HG03108 (cell line): ENCODE measurements at regions not wholly inside any gene's neighbourhood (a gene's known extent, or its start where the extent isn't known, plus 50 kb on each side); places are given as distances from the start of the nearest gene placed in this dataset.

ENCODE experiments used
- ATAC-seq: cut with Tn5 transposase; IDR thresholded peaks from one replicate; pipeline ENCODE4 v1.9.1; 2021; ENCODE audit warnings: moderate library complexity; ENCODE audit not compliant: unreplicated experiment

DNA sequence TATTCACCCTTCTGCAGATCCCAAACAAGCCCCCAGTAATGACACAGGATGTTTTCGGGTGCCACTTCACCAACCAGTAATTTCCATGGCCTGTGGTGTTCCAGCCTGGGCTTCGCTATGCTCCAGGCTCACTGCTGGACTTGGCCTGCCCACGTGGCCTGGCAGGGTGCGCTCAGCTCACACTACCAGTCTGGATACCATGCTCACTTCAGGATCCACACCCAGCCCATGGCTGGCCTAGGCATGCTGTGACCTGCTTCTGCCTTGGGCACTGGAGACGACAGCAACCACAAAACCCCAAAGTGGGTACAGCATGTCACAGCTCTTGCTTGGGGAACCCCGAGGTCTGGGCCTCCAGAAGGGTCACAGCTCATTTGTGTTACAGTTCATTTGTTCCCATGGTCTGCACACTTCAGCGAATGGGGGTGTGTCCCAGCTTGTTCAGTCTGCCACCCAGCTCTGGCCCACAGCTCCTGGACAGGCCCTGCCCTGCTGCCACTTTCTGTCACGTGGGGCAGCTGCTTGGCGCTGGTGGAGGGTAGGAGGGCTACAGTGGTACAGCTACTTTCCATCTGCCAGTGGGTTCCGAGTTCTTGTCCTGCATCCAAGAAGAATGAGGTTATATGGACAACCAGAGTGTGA lies 650.8 kb downstream of the MCTP2 start:
- no peak for ATAC-seq

DNA sequence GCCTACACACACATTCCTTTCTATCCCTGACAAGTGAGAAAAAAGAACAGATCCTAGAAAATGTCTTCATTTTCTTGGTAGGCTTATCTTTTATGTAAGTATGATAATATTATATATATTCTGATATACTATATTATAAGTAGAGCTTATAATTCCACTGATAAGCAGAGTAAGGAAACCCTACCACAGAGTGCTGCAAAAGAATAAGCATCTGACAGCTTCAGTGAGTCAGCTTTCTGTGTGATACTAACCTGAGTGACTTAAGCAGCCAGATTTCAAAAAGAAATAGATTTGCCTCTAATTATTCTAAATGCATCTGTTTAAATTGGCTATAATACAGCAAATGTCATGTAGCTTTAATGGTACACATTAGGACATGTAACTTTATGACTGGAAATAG lies 656.0 kb downstream of the MCTP2 start:
- ATAC-seq, result no peak

DNA sequence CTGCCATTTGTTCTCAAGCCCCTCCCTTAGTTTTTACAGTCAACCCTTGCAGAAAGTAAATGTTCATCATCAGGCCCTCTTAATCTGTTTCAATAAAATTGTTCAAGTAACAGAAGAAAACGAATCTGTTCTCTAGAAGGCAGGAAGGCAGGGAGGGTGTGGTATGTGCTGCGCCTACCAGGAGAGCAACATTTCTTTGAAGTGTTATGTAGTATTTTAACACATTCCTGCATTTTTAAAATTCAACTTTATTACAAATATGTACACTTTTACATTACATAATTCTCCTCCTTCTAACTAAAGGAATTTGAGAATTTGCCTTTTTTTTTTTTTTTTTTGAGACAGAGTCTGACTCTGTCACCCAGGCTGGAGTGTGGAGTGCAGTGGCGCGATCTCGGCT lies 657.8 kb downstream of the MCTP2 start:
- ATAC-seq, result no peak

DNA sequence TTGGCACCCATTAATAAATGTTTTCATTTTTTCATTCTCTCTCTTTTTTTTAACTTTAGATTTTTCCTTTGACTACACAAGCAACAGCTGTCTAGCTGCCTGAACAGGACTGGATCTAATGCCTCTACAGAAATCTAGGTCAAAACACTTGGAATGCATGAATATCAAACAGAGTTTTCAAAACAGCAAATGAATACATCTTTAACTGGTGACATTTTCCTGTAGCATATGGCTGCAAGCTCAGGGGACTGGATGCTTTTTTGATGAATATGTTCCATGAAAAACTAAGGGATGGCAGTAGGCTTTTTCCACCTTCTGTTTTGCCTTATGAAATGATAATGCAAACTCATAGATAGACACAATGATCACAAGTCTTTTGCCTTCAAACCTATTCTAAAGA lies 661.7 kb downstream of the MCTP2 start:
- ATAC-seq, result no peak

DNA sequence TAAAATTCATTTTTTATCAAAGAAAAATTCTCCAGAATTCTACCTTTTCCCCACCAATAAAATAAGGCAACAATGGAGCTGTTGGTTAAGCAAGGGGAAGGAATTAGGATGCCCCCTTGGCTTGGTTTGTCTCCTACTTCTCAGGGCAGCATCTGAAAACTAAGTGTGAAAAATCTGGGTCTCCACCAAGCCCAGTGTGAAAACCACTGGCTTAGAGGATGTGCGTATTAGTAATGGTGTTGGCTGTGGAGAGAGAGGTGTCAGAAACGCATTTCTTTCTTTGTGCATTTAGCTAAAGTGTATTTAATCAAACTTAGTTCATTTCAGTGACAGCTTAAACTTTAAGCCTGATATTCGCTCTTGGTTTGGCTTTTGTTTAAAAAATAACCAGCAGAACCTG lies 662.7 kb downstream of the MCTP2 start:
- no peak for ATAC-seq

DNA sequence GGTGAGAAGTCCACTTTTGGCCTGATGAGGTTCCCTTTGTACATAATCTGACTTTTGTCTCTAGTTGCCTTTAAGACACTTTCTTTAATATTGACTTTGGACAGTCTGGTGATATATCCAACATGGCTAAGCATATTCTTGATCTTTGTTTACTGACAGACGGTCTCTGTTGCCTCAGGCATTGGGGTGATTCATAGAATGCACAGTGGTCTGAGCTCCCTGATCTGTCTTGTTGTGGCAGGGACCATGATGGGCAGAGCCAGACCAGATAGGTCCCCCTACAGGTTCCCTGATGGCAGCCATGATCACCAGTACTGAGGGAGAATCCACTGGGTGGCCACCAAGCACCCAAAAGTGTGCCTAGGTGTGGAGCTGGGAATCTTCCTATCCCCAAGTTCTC lies 678.1 kb downstream of the MCTP2 start:
- no peak for ATAC-seq

DNA sequence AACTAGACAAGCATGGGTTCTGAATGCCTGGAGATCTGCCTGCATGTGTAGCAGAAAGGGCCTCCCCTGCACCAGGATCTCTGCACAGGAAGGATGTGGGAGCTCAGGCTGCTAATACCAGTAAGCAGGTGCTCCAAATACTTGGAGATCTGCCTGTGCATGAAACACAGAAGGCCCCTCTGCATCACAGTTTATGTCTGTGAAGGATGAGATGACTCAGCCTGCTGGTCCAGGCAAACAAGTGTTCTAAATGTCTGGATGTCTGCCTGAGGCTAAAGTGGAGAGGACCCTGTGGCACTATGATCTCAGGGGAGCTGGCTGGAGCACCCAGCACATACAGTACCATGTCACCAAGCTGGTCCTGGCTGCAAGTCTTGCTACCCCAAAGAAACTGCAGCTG lies 678.8 kb downstream of the MCTP2 start:
- ATAC-seq, result no peak

DNA sequence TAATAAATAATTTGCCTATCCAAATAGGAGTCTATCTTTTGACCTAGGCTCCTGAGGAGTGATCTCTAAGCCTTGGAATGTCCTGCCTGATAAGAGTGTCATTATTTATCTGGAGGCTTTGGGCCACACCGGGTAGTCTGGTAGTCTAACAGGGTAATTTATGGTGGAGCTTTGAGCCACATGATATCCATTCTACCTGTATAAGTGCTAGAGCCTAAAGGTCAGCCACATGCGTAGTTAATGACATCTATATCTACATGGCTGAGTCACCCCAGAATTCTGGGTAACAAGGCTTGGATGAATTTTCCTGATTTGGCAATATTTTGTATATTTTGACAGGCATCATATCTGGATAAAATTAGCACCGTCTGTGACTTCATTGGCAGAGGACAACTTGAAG lies 681.4 kb downstream of the MCTP2 start:
- no peak for ATAC-seq

DNA sequence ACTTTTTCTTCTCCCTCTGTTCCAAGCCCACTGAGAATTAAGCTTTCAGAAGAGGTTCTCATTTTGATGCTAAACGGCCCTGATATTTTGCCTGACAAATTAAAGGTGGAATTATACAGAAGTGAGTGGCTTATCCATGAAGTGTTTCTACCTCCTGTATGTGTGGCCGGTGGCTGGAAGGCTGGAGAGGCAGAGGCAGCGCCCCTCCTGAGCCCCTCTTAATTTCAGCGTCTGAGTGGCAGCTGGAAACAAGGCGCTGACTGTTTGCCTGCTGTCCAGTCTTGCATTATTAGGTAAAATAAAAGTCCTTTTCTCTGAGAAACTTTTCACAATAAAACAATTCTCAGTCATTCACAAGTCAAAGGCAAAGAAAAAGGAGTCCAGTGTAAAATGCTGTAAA lies 685.7 kb downstream of the MCTP2 start:
- no peak for ATAC-seq

DNA sequence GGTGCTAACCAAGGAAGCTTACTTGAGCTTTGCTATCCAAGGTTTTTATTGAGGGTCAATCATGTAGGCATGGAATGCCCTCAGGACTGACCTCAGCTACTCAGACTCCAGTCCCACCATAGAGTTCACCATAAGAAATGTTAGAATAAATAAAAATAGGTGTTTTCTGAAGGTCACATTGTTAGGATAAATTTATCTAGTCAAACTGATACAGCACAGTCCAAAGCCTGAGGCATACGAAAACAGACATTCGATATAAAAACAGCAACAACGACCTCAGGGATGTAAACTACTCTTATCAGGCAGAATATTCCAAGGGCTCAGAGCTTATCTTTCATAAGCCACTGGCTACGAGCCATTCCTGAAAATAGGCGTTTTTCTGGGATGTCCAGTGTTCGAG lies 690.6 kb downstream of the MCTP2 start:
- ATAC-seq, result no peak

DNA sequence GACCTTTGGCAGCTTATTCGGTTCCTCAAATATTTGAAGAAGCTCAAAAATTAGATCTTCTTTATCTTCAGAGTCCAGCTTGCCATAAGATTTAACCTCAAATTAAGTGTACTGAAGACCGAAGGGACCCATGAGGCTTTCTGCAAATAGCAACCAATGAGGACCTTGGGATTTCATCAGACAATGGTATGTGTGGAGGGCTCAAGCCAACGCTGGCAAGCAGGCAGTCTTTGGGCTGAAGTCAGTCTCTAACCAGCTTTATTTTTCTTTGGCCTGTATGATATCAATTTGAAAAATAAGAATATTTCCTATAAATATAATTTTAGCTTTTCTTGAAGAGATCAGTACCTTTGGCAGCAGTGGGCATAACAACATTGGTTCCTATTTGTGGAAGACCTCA lies 692.7 kb downstream of the MCTP2 start:
- no peak for ATAC-seq

DNA sequence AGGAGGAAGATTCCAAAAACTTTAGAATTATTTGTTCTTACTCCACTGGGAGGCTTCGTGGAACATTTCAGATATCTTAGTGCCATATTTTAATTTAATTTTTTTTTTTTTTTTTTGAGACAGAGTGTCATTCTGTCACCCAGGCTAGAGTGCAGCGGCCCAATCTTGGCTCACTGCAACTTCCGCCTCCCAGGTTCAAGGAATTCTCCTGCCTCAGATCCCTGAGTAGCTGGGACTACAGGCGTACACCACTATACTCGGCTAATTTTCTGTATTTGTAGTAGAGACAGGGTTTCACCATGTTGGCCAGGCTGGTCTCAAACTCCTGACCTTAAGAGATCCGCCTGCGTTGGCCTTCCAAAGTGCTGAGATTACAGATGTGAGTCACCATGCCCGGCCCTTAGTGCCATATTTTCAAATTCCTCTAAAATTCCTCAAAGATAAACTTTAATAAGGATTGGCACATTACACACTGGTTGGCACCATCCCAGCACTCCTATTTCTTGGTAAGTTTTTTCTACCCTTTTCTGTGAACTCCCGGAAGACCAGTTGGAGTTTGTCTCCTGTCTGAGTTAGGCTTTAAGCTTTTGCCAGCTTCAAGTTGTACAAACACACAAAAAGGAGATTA lies 693.7 kb downstream of the MCTP2 start:
- no peak for ATAC-seq

DNA sequence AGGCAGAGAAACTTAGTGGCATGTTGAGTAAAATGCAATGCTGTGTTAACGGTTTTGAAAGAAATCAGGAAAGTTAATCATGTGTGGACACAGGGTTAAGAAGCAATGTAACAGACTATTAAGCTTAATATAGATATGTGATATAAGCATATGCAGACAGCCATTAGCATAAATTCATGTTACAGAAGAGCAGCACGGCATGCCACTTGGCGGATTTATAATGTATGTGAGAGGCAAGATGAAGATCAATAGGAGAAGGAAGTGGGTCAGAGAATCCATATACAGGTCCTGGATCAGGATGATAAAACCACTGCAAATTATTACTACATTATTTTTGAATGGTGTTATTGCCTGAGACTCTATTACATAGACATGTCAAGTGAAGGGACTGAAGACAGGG lies 694.3 kb downstream of the MCTP2 start:
- ATAC-seq, result no peak

DNA sequence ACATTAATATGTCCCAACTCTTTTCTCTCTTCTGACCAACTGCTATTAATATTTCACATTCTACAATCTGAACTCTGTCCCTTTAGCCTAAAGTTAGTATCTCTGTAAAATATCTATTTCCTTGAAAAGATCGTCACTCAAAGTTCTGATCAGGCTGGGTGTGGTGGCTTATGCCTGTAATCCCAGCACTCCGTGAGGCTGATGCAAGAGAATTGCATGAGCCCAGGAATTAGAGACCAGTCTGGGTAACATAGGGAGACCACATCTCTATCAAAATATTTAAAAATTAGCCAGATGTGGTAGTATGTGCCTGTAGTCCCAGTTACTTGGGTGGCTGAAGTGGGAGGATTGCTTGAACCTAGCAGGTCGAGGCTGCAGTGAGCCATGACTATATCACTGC lies 695.6 kb downstream of the MCTP2 start:
- ATAC-seq, result no peak

DNA sequence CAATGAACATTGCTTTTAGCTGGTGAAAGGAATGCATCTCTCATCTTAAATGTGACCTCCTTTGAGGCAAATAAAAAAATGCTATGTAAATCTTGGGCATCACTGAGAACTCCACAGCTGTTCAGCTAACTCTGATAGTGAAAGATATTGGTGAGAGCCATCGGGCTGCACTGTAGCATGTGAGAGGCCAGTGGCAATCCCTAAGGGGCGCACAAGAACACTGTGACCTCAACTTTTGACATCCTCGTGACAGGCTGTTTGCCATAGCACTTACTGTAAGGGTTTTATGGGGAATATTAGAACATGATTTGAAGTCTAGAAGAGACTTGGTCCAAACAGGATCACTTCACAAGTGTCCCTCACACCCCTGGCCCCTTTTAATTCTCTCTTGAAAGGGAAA lies 697.9 kb downstream of the MCTP2 start:
- no peak for ATAC-seq

DNA sequence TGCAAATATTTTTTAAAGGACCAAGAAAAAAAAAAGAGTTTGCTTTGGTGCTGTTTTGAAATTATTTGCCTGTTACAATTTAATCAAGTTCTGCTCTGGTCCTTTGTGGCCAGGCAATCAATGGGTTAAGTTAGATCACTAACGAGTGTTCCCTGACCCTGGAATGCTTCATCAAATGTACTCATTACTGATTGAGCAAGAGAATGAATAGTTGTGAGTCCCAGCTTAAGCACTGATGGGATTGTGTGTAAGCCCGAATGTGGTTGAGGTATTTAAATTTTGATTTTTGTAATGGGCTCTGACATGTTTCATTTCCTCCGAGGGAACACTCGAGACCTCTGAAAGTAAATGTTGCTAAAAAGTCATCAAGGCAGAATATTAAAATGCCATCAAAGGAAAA lies 699.1 kb downstream of the MCTP2 start:
- no peak for ATAC-seq

DNA sequence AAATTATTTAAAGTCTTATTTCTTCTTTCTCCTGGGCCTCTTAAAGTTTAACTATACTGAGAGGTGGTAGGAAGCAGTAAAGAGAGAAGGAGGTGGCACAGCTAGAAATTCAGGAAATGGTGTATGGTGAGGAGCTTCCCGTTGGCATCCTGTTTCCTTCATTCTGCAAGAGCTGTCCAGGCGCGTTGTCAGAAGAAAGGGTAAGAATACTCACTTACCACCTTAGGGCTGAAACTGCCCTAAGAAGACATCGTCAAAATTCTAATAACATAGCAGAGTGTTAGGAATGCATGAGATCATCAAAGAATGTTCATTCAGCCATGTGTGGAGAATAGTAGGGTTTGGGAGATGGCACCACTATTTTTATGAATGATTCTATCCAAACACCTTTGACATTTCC lies 699.6 kb downstream of the MCTP2 start:
- no peak for ATAC-seq

DNA sequence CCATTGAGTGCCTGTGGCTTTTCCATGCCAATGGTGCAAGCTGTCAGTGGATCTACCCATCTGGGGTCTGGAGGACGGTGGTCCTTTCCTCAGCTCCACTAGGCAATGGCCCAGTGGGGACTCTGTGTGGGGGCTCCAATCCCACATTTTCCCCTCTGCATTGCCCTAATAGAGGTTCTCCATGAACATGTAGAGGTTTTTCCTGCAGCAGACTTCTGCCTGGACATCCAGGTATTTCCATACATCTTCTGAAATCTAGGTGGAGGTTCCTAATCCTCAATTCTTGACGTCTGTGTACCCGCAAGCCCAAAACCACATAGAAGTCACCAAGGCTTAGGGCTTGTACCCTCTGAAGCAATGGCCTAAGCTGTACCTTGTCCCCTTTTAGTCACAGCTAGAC lies 703.1 kb downstream of the MCTP2 start:
- ATAC-seq, result no peak

DNA sequence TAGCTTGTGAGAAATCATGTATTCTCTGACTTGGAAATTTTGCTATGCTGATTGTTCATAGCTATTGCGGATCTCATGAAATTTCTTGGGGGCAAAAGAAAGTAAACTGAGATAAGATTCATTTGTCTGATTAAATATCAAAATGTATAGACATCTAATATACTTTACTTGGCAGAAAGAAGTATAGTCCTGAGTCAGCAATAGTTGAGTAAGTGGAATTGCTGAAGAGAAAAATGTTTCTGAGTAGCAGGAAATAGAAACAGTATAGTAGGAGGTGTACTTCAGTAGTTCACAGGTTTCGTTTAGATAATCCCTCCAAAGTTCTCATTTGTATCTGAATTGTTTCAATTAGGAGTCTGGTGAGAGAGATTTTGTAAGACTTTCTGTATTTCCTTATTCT lies 705.9 kb downstream of the MCTP2 start:
- ATAC-seq, result no peak

DNA sequence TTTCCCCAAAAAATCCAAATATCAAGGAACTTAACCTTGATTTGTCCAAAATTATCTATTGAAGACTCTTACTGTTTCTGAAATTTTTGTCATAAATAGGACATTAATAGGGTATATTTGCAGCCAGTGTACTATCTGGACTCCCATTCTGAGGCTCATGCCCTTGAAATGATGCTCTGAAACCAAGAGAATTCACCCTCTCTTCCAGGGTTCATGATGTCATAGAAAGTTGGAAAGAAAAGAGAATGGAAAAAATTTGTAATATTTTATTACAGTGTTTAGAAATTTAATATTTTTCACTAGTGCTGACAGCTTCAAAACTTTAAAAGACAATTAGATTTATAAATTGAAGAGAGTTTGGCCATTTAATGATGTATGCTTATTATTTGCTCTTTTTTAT lies 712.5 kb downstream of the MCTP2 start:
- no peak for ATAC-seq

DNA sequence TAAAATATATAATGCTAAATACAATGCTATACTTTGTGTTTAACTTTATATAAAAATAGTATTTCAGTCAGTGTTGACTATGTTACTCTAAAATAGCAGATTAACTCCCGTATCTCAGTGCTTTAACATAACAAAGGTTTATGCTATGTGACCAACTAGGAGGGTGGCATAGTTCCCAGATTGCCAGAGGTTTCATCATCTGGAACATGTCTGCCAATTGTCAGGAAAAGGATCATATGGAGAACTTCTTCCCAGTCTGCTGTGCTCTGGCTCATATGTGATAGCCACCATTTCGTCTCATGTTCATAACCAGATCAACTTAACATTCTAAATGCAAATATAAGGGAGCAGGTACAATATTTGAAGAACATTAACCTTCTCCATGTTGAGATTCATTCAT lies 720.2 kb downstream of the MCTP2 start:
- ATAC-seq, result no peak

DNA sequence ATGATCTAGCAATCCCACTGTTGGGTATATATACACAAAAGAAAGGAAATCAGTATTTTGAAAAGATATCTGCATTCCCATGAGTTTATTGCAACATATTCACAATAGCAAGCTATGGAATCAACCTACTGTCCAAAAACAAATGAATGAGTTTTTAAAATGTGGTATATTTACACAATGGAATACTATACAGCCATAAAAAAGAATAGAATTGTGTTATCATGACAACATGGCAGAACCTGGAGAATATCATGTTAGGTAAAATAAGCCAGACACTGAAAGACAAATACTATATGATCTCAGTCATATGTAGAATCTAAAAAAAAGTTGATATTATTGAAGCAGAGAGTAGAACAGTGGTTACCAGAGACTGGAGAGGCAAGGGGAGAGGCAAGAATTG lies 732.6 kb downstream of the MCTP2 start:
- ATAC-seq, result no peak

DNA sequence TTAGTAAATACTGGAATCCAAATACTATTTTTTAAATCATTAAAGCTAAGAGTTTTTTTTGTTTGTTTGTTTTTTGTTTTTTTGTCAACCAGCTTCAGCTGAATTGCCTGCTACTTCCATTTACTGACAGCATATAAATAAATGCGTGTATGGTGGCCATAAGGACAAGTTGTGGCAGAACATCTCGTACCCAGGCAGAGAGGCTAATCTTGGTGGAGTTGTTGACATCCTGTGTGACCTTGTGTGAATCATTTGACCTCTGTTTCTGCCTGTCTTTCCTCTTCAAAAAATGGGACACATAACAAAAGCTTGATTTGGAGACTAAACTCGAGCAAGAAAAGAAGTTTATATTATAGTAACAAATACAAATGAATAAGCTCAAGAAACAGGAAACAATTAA lies 734.2 kb downstream of the MCTP2 start:
- no peak for ATAC-seq
